Astrocyte (in vitro differentiated cells and primary cell): ENCODE measurements at regions not wholly inside any gene's neighbourhood (a gene's known extent, or its start where the extent isn't known, plus 50 kb on each side); places are given as distances from the start of the nearest gene placed in this dataset.
"Not testable (repeated sequence)": the region's sequence is repeated elsewhere in the genome, so short reads cannot be mapped to it uniquely, and the experiment has no call there.

Experiments used
- DNase-seq: peaks from one replicate; pipeline ENCODE4 v3.0.0-alpha.2; 2010; ENCODE audit warnings: low read depth
- FAIRE-seq: peaks from 2 replicates; lab custom pipeline; 2011; peaks lifted over from hg19 to GRCh38; lab: Jason Lieb, UNC
- H2AFZ ChIP-seq: 2 replicates; pipeline ENCODE4 v1.6.0; 2012; ENCODE audit warnings: low read depth, low read length, inconsistent platforms
- H3K27ac ChIP-seq: 2 replicates; pipeline ENCODE4 v1.5.1; 2011; ENCODE audit warnings: low read depth, low read length, inconsistent platforms
- H3K27me3 ChIP-seq: 2 replicates; pipeline ENCODE4 v1.6.0; 2011; ENCODE audit warnings: low read length, inconsistent platforms; ENCODE audit not compliant: insufficient read depth
- H3K36me3 ChIP-seq: 2 replicates; pipeline ENCODE4 v1.5.1; 2011; ENCODE audit warnings: low read length, inconsistent platforms; ENCODE audit not compliant: insufficient read depth
- H3K4me1 ChIP-seq: 2 replicates; pipeline ENCODE4 v1.5.1; 2011; ENCODE audit warnings: low read length, inconsistent platforms; ENCODE audit not compliant: insufficient read depth
- H3K4me2 ChIP-seq: 2 replicates; pipeline ENCODE4 v1.6.0; 2012; ENCODE audit warnings: low read length, inconsistent platforms
- H3K4me3 ChIP-seq: 2 replicates; pipeline ENCODE4 v1.5.1; 2011; ENCODE audit warnings: low read depth, mild to moderate bottlenecking, low read length, inconsistent platforms; ENCODE audit not compliant: insufficient read depth
- H3K79me2 ChIP-seq: 2 replicates; pipeline ENCODE4 v1.6.0; 2012; ENCODE audit warnings: mild to moderate bottlenecking, low read length, inconsistent platforms; ENCODE audit not compliant: insufficient read depth
- H3K9ac ChIP-seq: 2 replicates; pipeline ENCODE4 v1.6.0; 2012; ENCODE audit warnings: mild to moderate bottlenecking, low read length, inconsistent platforms
- H3K9me3 ChIP-seq: 2 replicates; pipeline ENCODE4 v1.5.1; 2012; ENCODE audit warnings: low read depth, mild to moderate bottlenecking, low read length, inconsistent platforms; ENCODE audit not compliant: insufficient read depth
- H4K20me1 ChIP-seq: 2 replicates; pipeline ENCODE4 v1.6.0; 2012; ENCODE audit warnings: low read length, inconsistent platforms; ENCODE audit not compliant: insufficient read depth
- H3K27ac Mint-ChIP-seq: one replicate; pipeline ENCODE4 v1.8.0; 2021; ENCODE audit warnings: mild to moderate bottlenecking, mixed read lengths; ENCODE audit not compliant: unreplicated experiment
- H3K27me3 Mint-ChIP-seq: one replicate; pipeline ENCODE4 v1.8.0; 2021; ENCODE audit warnings: low read depth, mixed read lengths; ENCODE audit not compliant: unreplicated experiment
- H3K36me3 Mint-ChIP-seq: one replicate; pipeline ENCODE4 v1.8.0; 2021; ENCODE audit warnings: low read depth, mixed read lengths; ENCODE audit not compliant: unreplicated experiment
- H3K4me1 Mint-ChIP-seq: one replicate; pipeline ENCODE4 v1.8.0; 2021; ENCODE audit warnings: low read depth, mixed read lengths; ENCODE audit not compliant: unreplicated experiment
- H3K4me3 Mint-ChIP-seq: one replicate; pipeline ENCODE4 v1.8.0; 2021; ENCODE audit warnings: mild to moderate bottlenecking, moderate library complexity, mixed read lengths; ENCODE audit not compliant: unreplicated experiment
- H3K9me3 Mint-ChIP-seq: one replicate; pipeline ENCODE4 v1.8.0; 2021; ENCODE audit warnings: mild to moderate bottlenecking, mixed read lengths; ENCODE audit not compliant: unreplicated experiment
- EZH2 ChIP-seq: IDR thresholded peaks from 2 replicates; pipeline ENCODE4 v1.6.1; 2012; ENCODE audit warnings: mild to moderate bottlenecking, low read length, inconsistent platforms; ENCODE audit not compliant: insufficient read depth
- TF ChIP-seq, protein P1 (sequence below): IDR thresholded peaks from 2 replicates; pipeline ENCODE4 v1.5.1; 2011; ENCODE audit warnings: low read depth, mild to moderate bottlenecking, inconsistent platforms, low read length, moderate library complexity; ENCODE audit not compliant: insufficient read depth

DNA sequence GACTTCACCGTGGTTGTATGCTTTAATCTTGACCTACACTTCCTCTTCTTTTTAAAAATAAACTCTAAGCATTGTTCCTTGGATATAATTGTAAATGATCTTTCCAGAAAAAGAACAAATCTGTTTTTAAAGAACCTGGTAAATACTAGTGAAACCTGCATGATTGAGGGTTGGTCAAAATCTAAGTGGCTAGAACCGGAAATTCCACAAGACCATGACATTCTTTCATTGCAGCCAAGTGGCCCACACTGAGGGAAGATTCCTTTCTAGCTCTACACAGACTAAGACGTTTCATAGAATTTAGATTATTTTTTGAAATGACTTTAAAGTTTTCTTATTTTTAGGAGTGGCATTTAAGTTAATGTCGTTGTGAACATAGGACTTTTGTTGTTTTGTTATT lies 356.7 kb downstream of the NYAP2 start:
- Mint-ChIP-seq H3K4me1 (no peaks in the 10 kb centered on the region), H3K27ac (no peak overlapping the region), H3K9me3 (no peaks in the 10 kb centered on the region), H3K4me3 (no peak overlapping the region), H3K36me3 (no peaks in the 10 kb centered on the region), H3K27me3 (no peaks in the 10 kb centered on the region)
- H3K9me3 ChIP-seq: no peaks in the 10 kb centered on the region
- H3K4me2 ChIP-seq: no peak overlapping the region
- H3K9ac ChIP-seq: no peak overlapping the region
- H3K27ac ChIP-seq: no peak overlapping the region
- H3K27me3 ChIP-seq: no peaks in the 10 kb centered on the region
- H3K4me1 ChIP-seq: no peaks in the 10 kb centered on the region
- TF ChIP-seq, protein P1, sequence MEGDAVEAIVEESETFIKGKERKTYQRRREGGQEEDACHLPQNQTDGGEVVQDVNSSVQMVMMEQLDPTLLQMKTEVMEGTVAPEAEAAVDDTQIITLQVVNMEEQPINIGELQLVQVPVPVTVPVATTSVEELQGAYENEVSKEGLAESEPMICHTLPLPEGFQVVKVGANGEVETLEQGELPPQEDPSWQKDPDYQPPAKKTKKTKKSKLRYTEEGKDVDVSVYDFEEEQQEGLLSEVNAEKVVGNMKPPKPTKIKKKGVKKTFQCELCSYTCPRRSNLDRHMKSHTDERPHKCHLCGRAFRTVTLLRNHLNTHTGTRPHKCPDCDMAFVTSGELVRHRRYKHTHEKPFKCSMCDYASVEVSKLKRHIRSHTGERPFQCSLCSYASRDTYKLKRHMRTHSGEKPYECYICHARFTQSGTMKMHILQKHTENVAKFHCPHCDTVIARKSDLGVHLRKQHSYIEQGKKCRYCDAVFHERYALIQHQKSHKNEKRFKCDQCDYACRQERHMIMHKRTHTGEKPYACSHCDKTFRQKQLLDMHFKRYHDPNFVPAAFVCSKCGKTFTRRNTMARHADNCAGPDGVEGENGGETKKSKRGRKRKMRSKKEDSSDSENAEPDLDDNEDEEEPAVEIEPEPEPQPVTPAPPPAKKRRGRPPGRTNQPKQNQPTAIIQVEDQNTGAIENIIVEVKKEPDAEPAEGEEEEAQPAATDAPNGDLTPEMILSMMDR: no peak
- no peak for TF ChIP-seq EZH2
- H3K4me3 ChIP-seq: no peak overlapping the region
- no peaks in the 10 kb centered on the region for H4K20me1 ChIP-seq
- no peak overlapping the region for H2AFZ ChIP-seq
- H3K79me2 ChIP-seq: no peaks in the 10 kb centered on the region
- DNase-seq (peak; percentile 63), FAIRE-seq (no peak)
- no peaks in the 10 kb centered on the region for H3K36me3 ChIP-seq

DNA sequence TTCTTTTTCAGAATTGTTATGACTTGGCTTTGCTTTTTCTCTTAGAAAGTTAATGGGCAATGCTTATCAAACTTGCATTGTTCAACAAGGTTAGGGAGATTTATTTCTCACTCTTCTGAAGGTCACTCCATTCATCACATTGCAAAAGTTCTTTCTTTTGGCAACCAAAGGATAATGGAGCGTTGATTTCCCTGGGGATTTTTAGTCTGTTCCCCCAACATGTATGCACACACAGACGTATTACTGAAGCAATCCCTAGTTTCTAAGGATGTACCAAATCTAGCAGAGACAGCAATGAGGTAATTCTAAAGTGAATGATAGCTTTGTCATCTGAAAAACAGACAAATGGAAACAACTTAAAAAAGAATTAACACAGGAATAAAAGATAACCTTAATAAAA lies 349.1 kb downstream of the NYAP2 start:
- Histone ChIP-seq H3K9ac (no peak overlapping the region), H3K9me3 (no peaks in the 10 kb centered on the region), H2AFZ (no peak overlapping the region), H3K4me2 (no peak overlapping the region), H3K27me3 (no peaks in the 10 kb centered on the region), H3K27ac (no peak overlapping the region), H3K4me3 (no peak overlapping the region), H3K4me1 (no peaks in the 10 kb centered on the region), H3K79me2 (no peaks in the 10 kb centered on the region), H4K20me1 (no peaks in the 10 kb centered on the region), H3K36me3 (no peaks in the 10 kb centered on the region)
- TF ChIP-seq, protein P1: no peak
- TF ChIP-seq EZH2: no peak
- no peak for DNase-seq
- H3K27ac Mint-ChIP-seq: no peak overlapping the region
- H3K9me3 Mint-ChIP-seq: peaks cover 3% of the 10 kb centered on the region
- H3K36me3 Mint-ChIP-seq: peaks cover 2% of the 10 kb centered on the region
- H3K27me3 Mint-ChIP-seq: no peaks in the 10 kb centered on the region
- no peak for FAIRE-seq
- no peaks in the 10 kb centered on the region for H3K4me1 Mint-ChIP-seq
- no peak overlapping the region for H3K4me3 Mint-ChIP-seq

DNA sequence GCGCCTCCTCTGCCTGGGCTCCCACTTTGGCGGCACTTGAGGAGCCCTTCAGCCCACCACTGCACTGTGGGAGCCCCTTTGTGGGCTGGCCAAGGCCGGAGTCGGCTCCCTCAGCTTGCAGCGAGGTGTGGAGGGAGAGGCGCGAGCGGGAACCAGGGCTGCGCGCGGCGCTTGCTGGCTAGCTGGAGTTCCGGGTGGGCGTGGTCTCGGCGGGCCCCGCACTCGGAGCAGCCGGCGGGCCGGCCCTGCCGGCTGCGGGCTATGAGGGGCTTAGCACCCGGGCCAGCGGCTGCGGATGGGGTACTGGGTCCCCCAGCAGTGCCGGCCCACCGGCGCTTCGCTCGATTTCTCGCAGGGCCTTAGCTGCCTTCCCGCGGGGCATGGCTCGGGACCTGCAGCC lies 344.5 kb downstream of the NYAP2 start:
- H3K27ac ChIP-seq, DNase-seq, H3K27me3 Mint-ChIP-seq, H3K9me3 ChIP-seq, H3K4me2 ChIP-seq, H3K9me3 Mint-ChIP-seq, H3K4me1 Mint-ChIP-seq, H3K27me3 ChIP-seq, H3K36me3 Mint-ChIP-seq, H3K4me1 ChIP-seq, H4K20me1 ChIP-seq, H3K4me3 ChIP-seq, H3K36me3 ChIP-seq, H2AFZ ChIP-seq, H3K79me2 ChIP-seq, H3K9ac ChIP-seq, FAIRE-seq, H3K4me3 Mint-ChIP-seq, H3K27ac Mint-ChIP-seq: not testable (repeated sequence)
